GM23338 (cell line): ENCODE measurements at regions not wholly inside any gene's neighbourhood (a gene's known extent, or its start where the extent isn't known, plus 50 kb on each side); places are given as distances from the start of the nearest gene placed in this dataset.

Experiments
- ATAC-seq: fragments of 200-7000 bp; cut with Tn5 transposase; 3 replicates; pipeline ENCODE4 v1.9.1; 2020
- DNase-seq: peaks from one replicate; pipeline ENCODE4 v3.0.0-alpha.2; 2015; ENCODE audit warnings: low spot score
- H2AFZ ChIP-seq: fragments of 200-600 bp; sonication (generic); 2 replicates; pipeline ENCODE4 v1.8.0; 2016; ENCODE audit warnings: antibody characterized with exemption, mild to moderate bottlenecking, moderate library complexity
- H3F3A ChIP-seq: fragments of 200-600 bp; sonication (generic); replicated peaks from 2 replicates; pipeline ENCODE4 v1.8.0; 2017; ENCODE audit warnings: antibody characterized with exemption, mixed run types, low read depth
- H3K27ac ChIP-seq: fragments of 200-600 bp; sonication (generic); 2 replicates; pipeline ENCODE4 v1.6.1; 2016; ENCODE audit warnings: low read depth
- H3K27me3 ChIP-seq: fragments of 200-600 bp; sonication (generic); 2 replicates; pipeline ENCODE4 v1.8.0; 2016; ENCODE audit warnings: mild to moderate bottlenecking, mixed run types, moderate library complexity; ENCODE audit not compliant: insufficient read depth
- H3K36me3 ChIP-seq: fragments of 200-600 bp; sonication (generic); 2 replicates; pipeline ENCODE4 v1.8.0; 2016; ENCODE audit warnings: mild to moderate bottlenecking; ENCODE audit not compliant: insufficient read depth
- H3K4me1 ChIP-seq: fragments of 200-600 bp; sonication (generic); 2 replicates; pipeline ENCODE4 v1.8.0; 2016; ENCODE audit warnings: mild to moderate bottlenecking, moderate library complexity; ENCODE audit not compliant: insufficient read depth
- H3K4me2 ChIP-seq: fragments of 200-600 bp; sonication (generic); 2 replicates; pipeline ENCODE4 v1.7.1; 2017; ENCODE audit warnings: mixed run types
- H3K4me3 ChIP-seq: fragments of 200-600 bp; sonication (generic); 2 replicates; pipeline ENCODE4 v1.6.1; 2016; ENCODE audit warnings: mixed run types
- H3K79me2 ChIP-seq: fragments of 200-600 bp; sonication (generic); replicated peaks from 2 replicates; pipeline ENCODE4 v1.8.0; 2017; ENCODE audit warnings: mild to moderate bottlenecking; ENCODE audit not compliant: insufficient read depth
- H3K9me2 ChIP-seq: fragments of 200-600 bp; sonication (generic); 2 replicates; pipeline ENCODE4 v1.8.0; 2017; ENCODE audit not compliant: insufficient read depth
- H4K20me1 ChIP-seq: fragments of 200-600 bp; sonication (generic); replicated peaks from 2 replicates; pipeline ENCODE4 v1.8.0; 2017; ENCODE audit warnings: mild to moderate bottlenecking; ENCODE audit not compliant: insufficient read depth
- H3K27ac Mint-ChIP-seq: 2 replicates; pipeline ENCODE4 v1.8.0; 2020; ENCODE audit warnings: inconsistent platforms, mild to moderate bottlenecking, moderate library complexity, mixed read lengths
- H3K27me3 Mint-ChIP-seq: 3 replicates; pipeline ENCODE4 v1.8.0; 2022; ENCODE audit warnings: low read depth, mild to moderate bottlenecking, moderate library complexity, mixed read lengths, inconsistent platforms; ENCODE audit not compliant: insufficient read depth, poor library complexity
- H3K36me3 Mint-ChIP-seq: 3 replicates; pipeline ENCODE4 v1.8.0; 2021; ENCODE audit warnings: low read depth, mild to moderate bottlenecking, inconsistent platforms, moderate library complexity, mixed read lengths
- H3K4me1 Mint-ChIP-seq: 3 replicates; pipeline ENCODE4 v1.8.0; 2020; ENCODE audit warnings: mild to moderate bottlenecking, inconsistent platforms, mixed read lengths
- H3K4me3 Mint-ChIP-seq: 3 replicates; pipeline ENCODE4 v1.8.0; 2021; ENCODE audit warnings: moderate library complexity, mild to moderate bottlenecking, inconsistent platforms, mixed read lengths
- H3K9me3 Mint-ChIP-seq: 3 replicates; pipeline ENCODE4 v1.8.0; 2020; ENCODE audit warnings: moderate library complexity, mild to moderate bottlenecking, inconsistent platforms, mixed read lengths
- CREB1 ChIP-seq: fragments of 250-450 bp; sonication (Bioruptor Pico); IDR thresholded peaks from 2 replicates; pipeline ENCODE4 v1.5.0; 2020; ENCODE audit warnings: low read depth, mild to moderate bottlenecking, moderate library complexity
- CTCF ChIP-seq, 2 experiments: fragments of 200-600 bp in 1 of 2; sonication (generic) in 1 of 2; conservative IDR thresholded peaks; 2 replicates each; pipeline versions ENCODE4 v1.5.1 to v1.6.1; 2016 to 2017; ENCODE audit warnings: antibody characterized with exemption in 2 of 2, low read depth in 2 of 2, mild to moderate bottlenecking in 2 of 2, moderate library complexity in 1 of 2
- ETS1 ChIP-seq: IDR thresholded peaks from 2 replicates; pipeline ENCODE4 v1.6.1; 2016; ENCODE audit warnings: antibody characterized with exemption
- EZH2 ChIP-seq: fragments of 200-600 bp; sonication (generic); IDR thresholded peaks from one replicate; pipeline ENCODE4 v1.8.0; 2017; ENCODE audit warnings: antibody characterized with exemption, mild to moderate bottlenecking, low read depth; ENCODE audit not compliant: unreplicated experiment
- JUNB ChIP-seq: IDR thresholded peaks from one replicate; pipeline ENCODE4 v1.6.1; 2016; ENCODE audit warnings: antibody characterized with exemption; ENCODE audit not compliant: unreplicated experiment
- POLR2AphosphoS5 ChIP-seq: IDR thresholded peaks from 2 replicates; pipeline ENCODE4 v1.6.1; 2016; ENCODE audit warnings: antibody characterized with exemption, low read depth
- REST ChIP-seq: IDR thresholded peaks from one replicate; pipeline ENCODE4 v1.6.1; 2018; ENCODE audit warnings: antibody characterized with exemption; ENCODE audit not compliant: unreplicated experiment
- STAT1 ChIP-seq: IDR thresholded peaks from one replicate; pipeline ENCODE4 v1.6.1; 2016; ENCODE audit warnings: antibody characterized with exemption; ENCODE audit not compliant: unreplicated experiment
- ZNF114 ChIP-seq: fragments of 250-450 bp; sonication (Bioruptor Pico); IDR thresholded peaks from 2 replicates; pipeline ENCODE4 v1.5.0; 2020; ENCODE audit warnings: mild to moderate bottlenecking, moderate library complexity

- H3K27me3 Mint-ChIP-seq = peaks cover 1% of the 10 kb centered on the region
- no peak overlapping the region for H3K4me2 ChIP-seq
- peaks cover 18% of the 10 kb centered on the region; the same call in 1 of the 2 replicates for H3K9me2 ChIP-seq
- DNase-seq (no peak), ATAC-seq (no peak)
- H3K4me1 ChIP-seq = no peaks in the 10 kb centered on the region
- no peaks in the 10 kb centered on the region for H3K4me1 Mint-ChIP-seq
- H3K4me3 ChIP-seq = no peak overlapping the region
- no peaks in the 10 kb centered on the region for H3K36me3 Mint-ChIP-seq
- no peaks in the 10 kb centered on the region for H3F3A ChIP-seq
- H3K36me3 ChIP-seq = no peaks in the 10 kb centered on the region
- no peak overlapping the region for H3K27ac ChIP-seq
- H2AFZ ChIP-seq = no peak overlapping the region
- no peaks in the 10 kb centered on the region for H4K20me1 ChIP-seq
- H3K27me3 ChIP-seq = no peaks in the 10 kb centered on the region
- no peak overlapping the region for H3K27ac Mint-ChIP-seq
- H3K79me2 ChIP-seq = no peaks in the 10 kb centered on the region
- no peaks in the 10 kb centered on the region for H3K9me3 Mint-ChIP-seq
- TF ChIP-seq STAT1 (no peak), EZH2 (no peak), ETS1 (no peak)
- no peak overlapping the region for H3K4me3 Mint-ChIP-seq
Observed at GRCh38 chr13:34577051-34577450, 365.0 kb upstream of the NBEA start.

GRCh38 chr13:34578471-34578870 is 363.6 kb upstream of the NBEA start:
- H3K4me1 ChIP-seq = no peaks in the 10 kb centered on the region
- DNase-seq = no peak
- Mint-ChIP-seq H3K27me3 (peaks cover 1% of the 10 kb centered on the region), H3K27ac (no peak overlapping the region), H3K9me3 (no peaks in the 10 kb centered on the region), H3K4me3 (no peak overlapping the region), H3K36me3 (no peaks in the 10 kb centered on the region), H3K4me1 (no peaks in the 10 kb centered on the region)
- no peak overlapping the region for H3K4me2 ChIP-seq
- H4K20me1 ChIP-seq = no peaks in the 10 kb centered on the region
- H3K9me2 ChIP-seq = peaks cover 18% of the 10 kb centered on the region; the same call in 1 of the 2 replicates
- no peaks in the 10 kb centered on the region for H3K79me2 ChIP-seq
- no peak for TF ChIP-seq CREB1 (CRISPR knock-in tag)
- TF ChIP-seq ZNF114 (CRISPR knock-in tag) = no peak
- TF ChIP-seq STAT1 = no peak
- no peaks in the 10 kb centered on the region for H3K27me3 ChIP-seq
- no peak overlapping the region for H3K27ac ChIP-seq
- no peak overlapping the region for H3K4me3 ChIP-seq
- H3K36me3 ChIP-seq = no peaks in the 10 kb centered on the region
- no peaks in the 10 kb centered on the region for H3F3A ChIP-seq
- no peak overlapping the region for H2AFZ ChIP-seq
- ATAC-seq = no peak

DNA sequence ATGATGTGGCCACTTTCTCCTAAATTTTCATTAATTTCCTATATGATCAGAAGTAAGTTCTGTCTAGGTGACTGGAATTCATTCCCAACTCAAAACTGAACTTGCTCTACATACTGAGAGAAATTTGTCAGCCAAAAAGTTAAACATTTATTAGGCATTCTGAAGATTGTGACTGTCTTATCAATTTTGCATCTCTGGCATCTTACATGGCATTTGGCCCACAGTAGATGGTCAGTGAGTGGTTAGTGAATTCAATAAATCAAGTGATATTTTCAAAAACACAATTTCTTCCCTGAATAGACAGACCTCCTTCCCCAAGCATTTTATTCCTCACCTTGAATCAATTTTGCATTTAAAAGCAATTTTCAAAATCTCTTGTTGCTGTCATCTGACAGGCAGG is 363.2 kb upstream of the NBEA start:
- DNase-seq = no peak
- no peak overlapping the region for H3K27ac Mint-ChIP-seq
- H3K9me3 Mint-ChIP-seq = no peaks in the 10 kb centered on the region
- no peak for TF ChIP-seq REST
- no peak for TF ChIP-seq POLR2AphosphoS5
- TF ChIP-seq JUNB = no peak
- no peak for TF ChIP-seq ETS1
- TF ChIP-seq CTCF (conservative IDR thresholded peaks at IDR 0.05; ENCODE audit: low read depth in 2 of 2) = no peak

More for the DNA sequence above, 363.2 kb upstream of the NBEA start:
- peaks cover 14% of the 10 kb centered on the region; the same call in 1 of the 2 replicates for H3K9me2 ChIP-seq
- H3K4me3 ChIP-seq = no peak overlapping the region
- Mint-ChIP-seq H3K4me3 (no peak overlapping the region), H3K4me1 (no peaks in the 10 kb centered on the region), H3K27me3 (peaks cover 1% of the 10 kb centered on the region), H3K36me3 (no peaks in the 10 kb centered on the region)
- H3K79me2 ChIP-seq = no peaks in the 10 kb centered on the region
- no peak overlapping the region for H2AFZ ChIP-seq
- H3K36me3 ChIP-seq = no peaks in the 10 kb centered on the region
- no peaks in the 10 kb centered on the region for H3K4me1 ChIP-seq
- H3F3A ChIP-seq = no peaks in the 10 kb centered on the region
- H4K20me1 ChIP-seq = no peaks in the 10 kb centered on the region
- no peak overlapping the region for H3K27ac ChIP-seq
- no peaks in the 10 kb centered on the region for H3K27me3 ChIP-seq
- ATAC-seq = no peak
- H3K4me2 ChIP-seq = no peak overlapping the region
